HL-60 (cell line): ENCODE measurements at regions not wholly inside any gene's neighbourhood (a gene's known extent, or its start where the extent isn't known, plus 50 kb on each side); places are given as distances from the start of the nearest gene placed in this dataset.

ENCODE experiments used
- DNase-seq, 2 experiments: peaks; one replicate each; pipeline ENCODE4 v3.0.0-alpha.2; 2010 to 2020; ENCODE audit warnings: low read depth in 1 of 2, low spot score in 1 of 2
- H3K27ac ChIP-seq: fragments of 250-450 bp; sonication (Bioruptor Pico); replicated peaks from 2 replicates; pipeline ENCODE4 v1.5.1; 2020; ENCODE audit warnings: mild to moderate bottlenecking, moderate library complexity
- H3K27me3 ChIP-seq: fragments of 250-450 bp; sonication (Bioruptor Pico); 2 replicates; pipeline ENCODE4 v1.5.1; 2021; ENCODE audit warnings: mild to moderate bottlenecking, moderate library complexity; ENCODE audit not compliant: insufficient read depth, poor library complexity, severe bottlenecking
- H3K4me3 ChIP-seq: replicated peaks from 2 replicates; pipeline ENCODE4 v1.5.1; 2011; ENCODE audit warnings: mild to moderate bottlenecking, control low read depth, low read length; ENCODE audit not compliant: insufficient read depth
- CTCF ChIP-seq: IDR thresholded peaks from one replicate; pipeline ENCODE4 v1.5.1; 2011; ENCODE audit warnings: low read length, control low read depth, inconsistent platforms; ENCODE audit not compliant: insufficient read depth
- GABPA ChIP-seq: IDR thresholded peaks from 2 replicates; pipeline ENCODE4 v1.6.1; 2012; ENCODE audit warnings: low read depth
- POLR2AphosphoS5 ChIP-seq: IDR thresholded peaks from 2 replicates; pipeline ENCODE4 v1.6.1; 2012; ENCODE audit warnings: low read depth
- REST ChIP-seq: IDR thresholded peaks from 2 replicates; pipeline ENCODE4 v1.6.1; 2012; ENCODE audit warnings: low read depth; ENCODE audit not compliant: insufficient replicate concordance
- SPI1 ChIP-seq: IDR thresholded peaks from 2 replicates; pipeline ENCODE4 v1.6.1; 2012; ENCODE audit warnings: low read depth, mild to moderate bottlenecking, borderline replicate concordance

- no peaks in the 10 kb centered on the region for H3K27me3 ChIP-seq
- TF ChIP-seq CTCF (no peak), SPI1 (peak; percentile 12; the same call in 1 of the 2 replicates)
- H3K4me3 ChIP-seq, result no peak overlapping the region
- DNase-seq, result no peak
- H3K27ac ChIP-seq, result no peak overlapping the region
Measured at GRCh38 chr1:244957525-244957924, 93.2 kb upstream of the HNRNPU start.

- Histone ChIP-seq H3K27ac (no peak overlapping the region), H3K27me3 (no peaks in the 10 kb centered on the region), H3K4me3 (no peak overlapping the region)
- DNase-seq, result no peak
- no peak for TF ChIP-seq SPI1
- TF ChIP-seq CTCF, result no peak
- TF ChIP-seq POLR2AphosphoS5, result no peak
- no peak for TF ChIP-seq REST
- TF ChIP-seq GABPA, result no peak
Measured at GRCh38 chr1:244957122-244957521, 92.8 kb upstream of the HNRNPU start.

- Histone ChIP-seq H3K27me3 (no peaks in the 10 kb centered on the region), H3K4me3 (no peak overlapping the region), H3K27ac (no peak overlapping the region)
- DNase-seq, result no peak
- TF ChIP-seq SPI1 (no peak), POLR2AphosphoS5 (no peak)
Measured at GRCh38 chr1:244955661-244956060, 91.3 kb upstream of the HNRNPU start.

GRCh38 chr1:244954359-244954758, 90.0 kb upstream of the HNRNPU start:
- H3K27ac ChIP-seq, result no peak overlapping the region
- H3K27me3 ChIP-seq, result no peaks in the 10 kb centered on the region
- no peak for TF ChIP-seq GABPA
- TF ChIP-seq CTCF, result no peak
- TF ChIP-seq REST, result no peak
- TF ChIP-seq POLR2AphosphoS5, result no peak
- TF ChIP-seq SPI1, result no peak
- no peak for DNase-seq
- H3K4me3 ChIP-seq, result no peak overlapping the region
